Neuron (in vitro differentiated cells): ENCODE measurements at regions not wholly inside any gene's neighbourhood (a gene's known extent, or its start where the extent isn't known, plus 50 kb on each side); places are given as distances from the start of the nearest gene placed in this dataset.

Experiments
- H2AFZ ChIP-seq: one replicate; pipeline ENCODE4 v1.6.1; 2013; ENCODE audit warnings: low read depth, mild to moderate bottlenecking, inconsistent platforms, low read length, moderate library complexity
- H3K27me3 ChIP-seq: one replicate; pipeline ENCODE4 v1.6.1; 2013; ENCODE audit warnings: low read length; ENCODE audit not compliant: insufficient read depth
- H3K36me3 ChIP-seq: one replicate; pipeline ENCODE4 v1.6.1; 2013; ENCODE audit warnings: low read length; ENCODE audit not compliant: insufficient read depth
- H3K4me1 ChIP-seq: one replicate; pipeline ENCODE4 v1.6.1; 2013; ENCODE audit warnings: low read length; ENCODE audit not compliant: insufficient read depth
- H3K4me3 ChIP-seq: 2 replicates; pipeline ENCODE4 v1.5.1; 2013; ENCODE audit warnings: mild to moderate bottlenecking, low read length, moderate library complexity
- H3K9me3 ChIP-seq: one replicate; pipeline ENCODE4 v1.6.1; 2013; ENCODE audit warnings: low read length

- no peaks in the 10 kb centered on the region for H3K36me3 ChIP-seq
- H2AFZ ChIP-seq, result no peak overlapping the region
- no peaks in the 10 kb centered on the region for H3K4me1 ChIP-seq
- H3K4me3 ChIP-seq, result no peak overlapping the region
- no peaks in the 10 kb centered on the region for H3K27me3 ChIP-seq
- H3K9me3 ChIP-seq, result no peaks in the 10 kb centered on the region
These were observed 279.3 kb upstream of the TARS1 start for GRCh38 chr5:33161421-33161820.

GRCh38 chr5:33162057-33162456 lies 278.7 kb upstream of the TARS1 start:
- Histone ChIP-seq H3K9me3 (no peaks in the 10 kb centered on the region), H3K27me3 (no peaks in the 10 kb centered on the region), H3K36me3 (no peaks in the 10 kb centered on the region), H3K4me3 (no peak overlapping the region), H3K4me1 (no peaks in the 10 kb centered on the region), H2AFZ (no peak overlapping the region)

GRCh38 chr5:33166522-33166921 lies 274.2 kb upstream of the TARS1 start:
- no peak overlapping the region for H2AFZ ChIP-seq
- no peaks in the 10 kb centered on the region for H3K27me3 ChIP-seq
- no peak overlapping the region for H3K4me3 ChIP-seq
- no peaks in the 10 kb centered on the region for H3K9me3 ChIP-seq
- H3K4me1 ChIP-seq, result no peaks in the 10 kb centered on the region
- H3K36me3 ChIP-seq, result no peaks in the 10 kb centered on the region

GRCh38 chr5:33166948-33167347 lies 273.8 kb upstream of the TARS1 start:
- Histone ChIP-seq H3K4me3 (no peak overlapping the region), H3K27me3 (no peaks in the 10 kb centered on the region), H3K36me3 (no peaks in the 10 kb centered on the region), H2AFZ (no peak overlapping the region), H3K9me3 (no peaks in the 10 kb centered on the region), H3K4me1 (no peaks in the 10 kb centered on the region)

GRCh38 chr5:33167541-33167940 lies 273.2 kb upstream of the TARS1 start:
- no peaks in the 10 kb centered on the region for H3K9me3 ChIP-seq
- no peak overlapping the region for H3K4me3 ChIP-seq

GRCh38 chr5:33170411-33170810 lies 270.4 kb upstream of the TARS1 start:
- no peak overlapping the region for H3K4me3 ChIP-seq
- H2AFZ ChIP-seq, result no peak overlapping the region
- no peaks in the 10 kb centered on the region for H3K9me3 ChIP-seq
- no peaks in the 10 kb centered on the region for H3K36me3 ChIP-seq
- H3K4me1 ChIP-seq, result no peaks in the 10 kb centered on the region
- no peaks in the 10 kb centered on the region for H3K27me3 ChIP-seq

More at GRCh38 chr5:33167541-33167940, 273.2 kb upstream of the TARS1 start:
- no peak overlapping the region for H2AFZ ChIP-seq
- no peaks in the 10 kb centered on the region for H3K27me3 ChIP-seq
- H3K36me3 ChIP-seq, result no peaks in the 10 kb centered on the region
- H3K4me1 ChIP-seq, result no peaks in the 10 kb centered on the region

GRCh38 chr5:33174383-33174782 lies 266.4 kb upstream of the TARS1 start:
- Histone ChIP-seq H3K9me3 (no peaks in the 10 kb centered on the region), H2AFZ (no peak overlapping the region), H3K4me3 (no peak overlapping the region), H3K4me1 (no peaks in the 10 kb centered on the region), H3K36me3 (no peaks in the 10 kb centered on the region), H3K27me3 (no peaks in the 10 kb centered on the region)

- Histone ChIP-seq H3K4me1 (no peaks in the 10 kb centered on the region), H2AFZ (no peak overlapping the region), H3K27me3 (no peaks in the 10 kb centered on the region), H3K36me3 (no peaks in the 10 kb centered on the region), H3K9me3 (no peaks in the 10 kb centered on the region), H3K4me3 (no peak overlapping the region)
These were observed 261.5 kb upstream of the TARS1 start for GRCh38 chr5:33179301-33179700.

GRCh38 chr5:33180900-33181299 lies 259.9 kb upstream of the TARS1 start:
- no peak overlapping the region for H2AFZ ChIP-seq
- H3K27me3 ChIP-seq, result no peaks in the 10 kb centered on the region
- no peaks in the 10 kb centered on the region for H3K9me3 ChIP-seq
- H3K4me3 ChIP-seq, result no peak overlapping the region
- no peaks in the 10 kb centered on the region for H3K36me3 ChIP-seq
- no peaks in the 10 kb centered on the region for H3K4me1 ChIP-seq

GRCh38 chr5:33182986-33183385 lies 257.8 kb upstream of the TARS1 start:
- Histone ChIP-seq H3K4me3 (no peak overlapping the region), H2AFZ (no peak overlapping the region), H3K9me3 (no peaks in the 10 kb centered on the region), H3K4me1 (no peaks in the 10 kb centered on the region), H3K27me3 (no peaks in the 10 kb centered on the region), H3K36me3 (no peaks in the 10 kb centered on the region)

- Histone ChIP-seq H3K4me3 (no peak overlapping the region), H3K36me3 (no peaks in the 10 kb centered on the region)
These were observed 256.4 kb upstream of the TARS1 start for GRCh38 chr5:33184367-33184766.

GRCh38 chr5:33188089-33188488 lies 252.7 kb upstream of the TARS1 start:
- Histone ChIP-seq H3K4me3 (no peak overlapping the region), H3K4me1 (no peaks in the 10 kb centered on the region), H2AFZ (no peak overlapping the region), H3K36me3 (no peaks in the 10 kb centered on the region), H3K9me3 (no peaks in the 10 kb centered on the region), H3K27me3 (no peaks in the 10 kb centered on the region)

More at GRCh38 chr5:33184367-33184766, 256.4 kb upstream of the TARS1 start:
- H3K4me1 ChIP-seq, result no peaks in the 10 kb centered on the region
- no peaks in the 10 kb centered on the region for H3K27me3 ChIP-seq
- H2AFZ ChIP-seq, result no peak overlapping the region
- H3K9me3 ChIP-seq, result no peaks in the 10 kb centered on the region

- Histone ChIP-seq H3K9me3 (no peaks in the 10 kb centered on the region), H3K4me1 (no peaks in the 10 kb centered on the region), H3K4me3 (no peak overlapping the region), H3K36me3 (no peaks in the 10 kb centered on the region), H2AFZ (no peak overlapping the region), H3K27me3 (no peaks in the 10 kb centered on the region)
These were observed 245.9 kb upstream of the TARS1 start for GRCh38 chr5:33194914-33195313.

GRCh38 chr5:33195431-33196165 lies 245.2 kb upstream of the TARS1 start:
- Histone ChIP-seq H3K36me3 (no peaks in the 10 kb centered on the region), H3K27me3 (no peaks in the 10 kb centered on the region), H3K4me3 (no peak overlapping the region), H3K9me3 (no peaks in the 10 kb centered on the region), H2AFZ (no peak overlapping the region), H3K4me1 (no peaks in the 10 kb centered on the region)
